ENCODE measurements at regions not wholly inside any gene's neighbourhood (a gene's known extent, or its start where the extent isn't known, plus 50 kb on each side); places are given as distances from the start of the nearest gene placed in this dataset.

GRCh38 chr20:22861231-22861980 is 173.7 kb upstream of the SSTR4 start:
- peak; percentile 87 for DNase-seq (ENCODE audit: low spot score)

GRCh38 chr20:22861990-22862389 is 173.1 kb upstream of the SSTR4 start:
- DNase-seq (ENCODE audit: low spot score): peak; percentile 97

- DNase-seq (ENCODE audit: low spot score): peak; percentile 87
Measured at GRCh38 chr20:22862671-22863230, 172.4 kb upstream of the SSTR4 start.

GRCh38 chr20:22863826-22864225 is 171.3 kb upstream of the SSTR4 start:
- DNase-seq (ENCODE audit: low spot score): no peak

GRCh38 chr20:22866812-22867341 is 168.2 kb upstream of the SSTR4 start:
- DNase-seq (ENCODE audit: low spot score): peak; percentile 58

GRCh38 chr20:22878166-22878565 is 156.9 kb upstream of the SSTR4 start:
- no peak for DNase-seq (ENCODE audit: low spot score)

GRCh38 chr20:22880277-22880676 is 154.8 kb upstream of the SSTR4 start:
- DNase-seq (ENCODE audit: low spot score): no peak

GRCh38 chr20:22887796-22888195 is 147.3 kb upstream of the SSTR4 start:
- no peak for DNase-seq (ENCODE audit: low spot score)

GRCh38 chr20:22890594-22891300 is 144.4 kb upstream of the SSTR4 start:
- DNase-seq (ENCODE audit: low spot score): no peak

GRCh38 chr20:22901164-22901563 is 133.9 kb upstream of the SSTR4 start:
- DNase-seq (ENCODE audit: low spot score): no peak

- DNase-seq (ENCODE audit: low spot score): no peak
Measured at GRCh38 chr20:22901921-22902320, 133.2 kb upstream of the SSTR4 start.

GRCh38 chr20:22904386-22904785 is 130.7 kb upstream of the SSTR4 start:
- DNase-seq (ENCODE audit: low spot score): no peak

- peak; percentile 17 for DNase-seq (ENCODE audit: low spot score)
Measured at GRCh38 chr20:22904905-22905304, 130.2 kb upstream of the SSTR4 start.

- no peak for DNase-seq (ENCODE audit: low spot score)
Measured at GRCh38 chr20:22905658-22906057, 129.5 kb upstream of the SSTR4 start.

- DNase-seq (ENCODE audit: low spot score): no peak
Measured at GRCh38 chr20:22908437-22908836, 126.7 kb upstream of the SSTR4 start.

GRCh38 chr20:22908944-22909343 is 126.2 kb upstream of the SSTR4 start:
- no peak for DNase-seq (ENCODE audit: low spot score)

GRCh38 chr20:22909436-22909835 is 125.7 kb upstream of the SSTR4 start:
- DNase-seq (ENCODE audit: low spot score): no peak

- no peak for DNase-seq (ENCODE audit: low spot score)
Measured at GRCh38 chr20:22910287-22910852, 124.7 kb upstream of the SSTR4 start.

GRCh38 chr20:22914291-22914690 is 120.8 kb upstream of the SSTR4 start:
- DNase-seq (ENCODE audit: low spot score): no peak

GRCh38 chr20:22915512-22915911 is 119.6 kb upstream of the SSTR4 start:
- DNase-seq (ENCODE audit: low spot score): no peak

- DNase-seq (ENCODE audit: low spot score): no peak
Measured at GRCh38 chr20:22916021-22916842, 118.9 kb upstream of the SSTR4 start.

Data from kidney capillary endothelial cell (primary cell).